GM23338 (cell line): ENCODE measurements at regions not wholly inside any gene's neighbourhood (a gene's known extent, or its start where the extent isn't known, plus 50 kb on each side); places are given as distances from the start of the nearest gene placed in this dataset.

Source experiments
- ATAC-seq: fragments of 200-7000 bp; cut with Tn5 transposase; 3 replicates; pipeline ENCODE4 v1.9.1; 2020
- DNase-seq: peaks from one replicate; pipeline ENCODE4 v3.0.0-alpha.2; 2015; ENCODE audit warnings: low spot score
- H2AFZ ChIP-seq: fragments of 200-600 bp; sonication (generic); 2 replicates; pipeline ENCODE4 v1.8.0; 2016; ENCODE audit warnings: antibody characterized with exemption, mild to moderate bottlenecking, moderate library complexity
- H3F3A ChIP-seq: fragments of 200-600 bp; sonication (generic); replicated peaks from 2 replicates; pipeline ENCODE4 v1.8.0; 2017; ENCODE audit warnings: antibody characterized with exemption, mixed run types, low read depth
- H3K27ac ChIP-seq: fragments of 200-600 bp; sonication (generic); 2 replicates; pipeline ENCODE4 v1.6.1; 2016; ENCODE audit warnings: low read depth
- H3K27me3 ChIP-seq: fragments of 200-600 bp; sonication (generic); 2 replicates; pipeline ENCODE4 v1.8.0; 2016; ENCODE audit warnings: mild to moderate bottlenecking, mixed run types, moderate library complexity; ENCODE audit not compliant: insufficient read depth
- H3K36me3 ChIP-seq: fragments of 200-600 bp; sonication (generic); 2 replicates; pipeline ENCODE4 v1.8.0; 2016; ENCODE audit warnings: mild to moderate bottlenecking; ENCODE audit not compliant: insufficient read depth
- H3K4me1 ChIP-seq: fragments of 200-600 bp; sonication (generic); 2 replicates; pipeline ENCODE4 v1.8.0; 2016; ENCODE audit warnings: mild to moderate bottlenecking, moderate library complexity; ENCODE audit not compliant: insufficient read depth
- H3K4me2 ChIP-seq: fragments of 200-600 bp; sonication (generic); 2 replicates; pipeline ENCODE4 v1.7.1; 2017; ENCODE audit warnings: mixed run types
- H3K4me3 ChIP-seq: fragments of 200-600 bp; sonication (generic); 2 replicates; pipeline ENCODE4 v1.6.1; 2016; ENCODE audit warnings: mixed run types
- H3K79me2 ChIP-seq: fragments of 200-600 bp; sonication (generic); replicated peaks from 2 replicates; pipeline ENCODE4 v1.8.0; 2017; ENCODE audit warnings: mild to moderate bottlenecking; ENCODE audit not compliant: insufficient read depth
- H3K9me2 ChIP-seq: fragments of 200-600 bp; sonication (generic); 2 replicates; pipeline ENCODE4 v1.8.0; 2017; ENCODE audit not compliant: insufficient read depth
- H4K20me1 ChIP-seq: fragments of 200-600 bp; sonication (generic); replicated peaks from 2 replicates; pipeline ENCODE4 v1.8.0; 2017; ENCODE audit warnings: mild to moderate bottlenecking; ENCODE audit not compliant: insufficient read depth
- H3K27ac Mint-ChIP-seq: 2 replicates; pipeline ENCODE4 v1.8.0; 2020; ENCODE audit warnings: inconsistent platforms, mild to moderate bottlenecking, moderate library complexity, mixed read lengths
- H3K27me3 Mint-ChIP-seq: 3 replicates; pipeline ENCODE4 v1.8.0; 2022; ENCODE audit warnings: low read depth, mild to moderate bottlenecking, moderate library complexity, mixed read lengths, inconsistent platforms; ENCODE audit not compliant: insufficient read depth, poor library complexity
- H3K36me3 Mint-ChIP-seq: 3 replicates; pipeline ENCODE4 v1.8.0; 2021; ENCODE audit warnings: low read depth, mild to moderate bottlenecking, inconsistent platforms, moderate library complexity, mixed read lengths
- H3K4me1 Mint-ChIP-seq: 3 replicates; pipeline ENCODE4 v1.8.0; 2020; ENCODE audit warnings: mild to moderate bottlenecking, inconsistent platforms, mixed read lengths
- H3K4me3 Mint-ChIP-seq: 3 replicates; pipeline ENCODE4 v1.8.0; 2021; ENCODE audit warnings: moderate library complexity, mild to moderate bottlenecking, inconsistent platforms, mixed read lengths
- H3K9me3 Mint-ChIP-seq: 3 replicates; pipeline ENCODE4 v1.8.0; 2020; ENCODE audit warnings: moderate library complexity, mild to moderate bottlenecking, inconsistent platforms, mixed read lengths
- CREB1 ChIP-seq: fragments of 250-450 bp; sonication (Bioruptor Pico); IDR thresholded peaks from 2 replicates; pipeline ENCODE4 v1.5.0; 2020; ENCODE audit warnings: low read depth, mild to moderate bottlenecking, moderate library complexity
- EZH2 ChIP-seq: fragments of 200-600 bp; sonication (generic); IDR thresholded peaks from one replicate; pipeline ENCODE4 v1.8.0; 2017; ENCODE audit warnings: antibody characterized with exemption, mild to moderate bottlenecking, low read depth; ENCODE audit not compliant: unreplicated experiment
- EZH2phosphoT487 ChIP-seq: fragments of 200-600 bp; sonication (generic); IDR thresholded peaks from one replicate; pipeline ENCODE4 v1.8.1; 2018; ENCODE audit warnings: antibody characterized with exemption; ENCODE audit not compliant: unreplicated experiment
- JUNB ChIP-seq: IDR thresholded peaks from one replicate; pipeline ENCODE4 v1.6.1; 2016; ENCODE audit warnings: antibody characterized with exemption; ENCODE audit not compliant: unreplicated experiment
- NANOG ChIP-seq: IDR thresholded peaks from 2 replicates; pipeline ENCODE4 v1.6.1; 2016; ENCODE audit warnings: antibody characterized with exemption, borderline replicate concordance
- POLR2AphosphoS5 ChIP-seq: IDR thresholded peaks from 2 replicates; pipeline ENCODE4 v1.6.1; 2016; ENCODE audit warnings: antibody characterized with exemption, low read depth
- STAT1 ChIP-seq: IDR thresholded peaks from one replicate; pipeline ENCODE4 v1.6.1; 2016; ENCODE audit warnings: antibody characterized with exemption; ENCODE audit not compliant: unreplicated experiment
- ZNF114 ChIP-seq: fragments of 250-450 bp; sonication (Bioruptor Pico); IDR thresholded peaks from 2 replicates; pipeline ENCODE4 v1.5.0; 2020; ENCODE audit warnings: mild to moderate bottlenecking, moderate library complexity
- ZNF331 ChIP-seq: fragments of 250-450 bp; sonication (Bioruptor Pico); IDR thresholded peaks from 2 replicates; pipeline ENCODE4 v1.5.0; 2020; ENCODE audit warnings: low read depth, mild to moderate bottlenecking, moderate library complexity
- TF ChIP-seq, protein P1 (sequence below): fragments of 250-450 bp; sonication (Bioruptor Pico); IDR thresholded peaks from 2 replicates; pipeline ENCODE4 v1.5.0; 2020; ENCODE audit warnings: mild to moderate bottlenecking, moderate library complexity
- TF ChIP-seq, protein P2 (sequence below): IDR thresholded peaks from one replicate; pipeline ENCODE4 v1.6.1; 2018; ENCODE audit warnings: antibody characterized with exemption; ENCODE audit not compliant: unreplicated experiment
- TF ChIP-seq, protein P3 (sequence below): IDR thresholded peaks from 2 replicates; pipeline ENCODE4 v1.6.1; 2016; ENCODE audit warnings: antibody characterized with exemption
- TF ChIP-seq, protein P4 (sequence below), 2 experiments: fragments of 200-600 bp in 1 of 2; sonication (generic) in 1 of 2; conservative IDR thresholded peaks; 2 replicates each; pipeline versions ENCODE4 v1.5.1 to v1.6.1; 2016 to 2017; ENCODE audit warnings: antibody characterized with exemption in 2 of 2, low read depth in 2 of 2, mild to moderate bottlenecking in 2 of 2, moderate library complexity in 1 of 2

DNA sequence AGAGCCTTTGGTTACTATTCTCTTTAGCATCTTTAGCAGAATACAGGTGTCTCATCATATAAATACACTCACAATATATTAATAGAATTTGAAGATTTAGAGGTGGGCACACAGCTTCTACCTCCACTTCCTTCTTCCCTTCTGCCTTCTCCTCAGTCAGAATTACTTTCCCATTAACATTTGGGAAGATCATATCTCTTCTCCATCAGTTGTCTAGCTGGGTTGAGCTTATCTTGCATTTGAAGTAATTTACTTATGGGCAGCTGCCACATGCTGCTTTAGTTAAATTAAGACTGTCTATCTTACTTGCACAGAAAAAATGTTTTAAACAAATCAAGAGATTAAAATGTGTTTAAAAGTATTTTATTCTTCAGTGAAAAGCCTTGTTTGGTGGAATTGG lies 110.1 kb upstream of the ASIC2 start:
- H3K36me3 Mint-ChIP-seq: no peaks in the 10 kb centered on the region
- DNase-seq (no peak), ATAC-seq (no peak)
- H3K27ac Mint-ChIP-seq: no peak overlapping the region
- H3F3A ChIP-seq: no peaks in the 10 kb centered on the region
- no peak overlapping the region for H3K4me2 ChIP-seq
- no peak overlapping the region for H3K4me3 Mint-ChIP-seq
- H3K79me2 ChIP-seq: no peaks in the 10 kb centered on the region
- 0 out of 2 replicates have a peak, but pooled peaks cover 4% of the 10 kb centered on the region for H3K9me2 ChIP-seq
- peaks cover 7% of the 10 kb centered on the region for H3K4me1 Mint-ChIP-seq
- peaks cover 6% of the 10 kb centered on the region for H3K27me3 Mint-ChIP-seq
- H3K4me1 ChIP-seq: peaks cover 4% of the 10 kb centered on the region; the same call in 1 of the 2 replicates
- H4K20me1 ChIP-seq: no peaks in the 10 kb centered on the region
- H3K36me3 ChIP-seq: no peaks in the 10 kb centered on the region
- H3K9me3 Mint-ChIP-seq: no peaks in the 10 kb centered on the region
- TF ChIP-seq, protein P1, sequence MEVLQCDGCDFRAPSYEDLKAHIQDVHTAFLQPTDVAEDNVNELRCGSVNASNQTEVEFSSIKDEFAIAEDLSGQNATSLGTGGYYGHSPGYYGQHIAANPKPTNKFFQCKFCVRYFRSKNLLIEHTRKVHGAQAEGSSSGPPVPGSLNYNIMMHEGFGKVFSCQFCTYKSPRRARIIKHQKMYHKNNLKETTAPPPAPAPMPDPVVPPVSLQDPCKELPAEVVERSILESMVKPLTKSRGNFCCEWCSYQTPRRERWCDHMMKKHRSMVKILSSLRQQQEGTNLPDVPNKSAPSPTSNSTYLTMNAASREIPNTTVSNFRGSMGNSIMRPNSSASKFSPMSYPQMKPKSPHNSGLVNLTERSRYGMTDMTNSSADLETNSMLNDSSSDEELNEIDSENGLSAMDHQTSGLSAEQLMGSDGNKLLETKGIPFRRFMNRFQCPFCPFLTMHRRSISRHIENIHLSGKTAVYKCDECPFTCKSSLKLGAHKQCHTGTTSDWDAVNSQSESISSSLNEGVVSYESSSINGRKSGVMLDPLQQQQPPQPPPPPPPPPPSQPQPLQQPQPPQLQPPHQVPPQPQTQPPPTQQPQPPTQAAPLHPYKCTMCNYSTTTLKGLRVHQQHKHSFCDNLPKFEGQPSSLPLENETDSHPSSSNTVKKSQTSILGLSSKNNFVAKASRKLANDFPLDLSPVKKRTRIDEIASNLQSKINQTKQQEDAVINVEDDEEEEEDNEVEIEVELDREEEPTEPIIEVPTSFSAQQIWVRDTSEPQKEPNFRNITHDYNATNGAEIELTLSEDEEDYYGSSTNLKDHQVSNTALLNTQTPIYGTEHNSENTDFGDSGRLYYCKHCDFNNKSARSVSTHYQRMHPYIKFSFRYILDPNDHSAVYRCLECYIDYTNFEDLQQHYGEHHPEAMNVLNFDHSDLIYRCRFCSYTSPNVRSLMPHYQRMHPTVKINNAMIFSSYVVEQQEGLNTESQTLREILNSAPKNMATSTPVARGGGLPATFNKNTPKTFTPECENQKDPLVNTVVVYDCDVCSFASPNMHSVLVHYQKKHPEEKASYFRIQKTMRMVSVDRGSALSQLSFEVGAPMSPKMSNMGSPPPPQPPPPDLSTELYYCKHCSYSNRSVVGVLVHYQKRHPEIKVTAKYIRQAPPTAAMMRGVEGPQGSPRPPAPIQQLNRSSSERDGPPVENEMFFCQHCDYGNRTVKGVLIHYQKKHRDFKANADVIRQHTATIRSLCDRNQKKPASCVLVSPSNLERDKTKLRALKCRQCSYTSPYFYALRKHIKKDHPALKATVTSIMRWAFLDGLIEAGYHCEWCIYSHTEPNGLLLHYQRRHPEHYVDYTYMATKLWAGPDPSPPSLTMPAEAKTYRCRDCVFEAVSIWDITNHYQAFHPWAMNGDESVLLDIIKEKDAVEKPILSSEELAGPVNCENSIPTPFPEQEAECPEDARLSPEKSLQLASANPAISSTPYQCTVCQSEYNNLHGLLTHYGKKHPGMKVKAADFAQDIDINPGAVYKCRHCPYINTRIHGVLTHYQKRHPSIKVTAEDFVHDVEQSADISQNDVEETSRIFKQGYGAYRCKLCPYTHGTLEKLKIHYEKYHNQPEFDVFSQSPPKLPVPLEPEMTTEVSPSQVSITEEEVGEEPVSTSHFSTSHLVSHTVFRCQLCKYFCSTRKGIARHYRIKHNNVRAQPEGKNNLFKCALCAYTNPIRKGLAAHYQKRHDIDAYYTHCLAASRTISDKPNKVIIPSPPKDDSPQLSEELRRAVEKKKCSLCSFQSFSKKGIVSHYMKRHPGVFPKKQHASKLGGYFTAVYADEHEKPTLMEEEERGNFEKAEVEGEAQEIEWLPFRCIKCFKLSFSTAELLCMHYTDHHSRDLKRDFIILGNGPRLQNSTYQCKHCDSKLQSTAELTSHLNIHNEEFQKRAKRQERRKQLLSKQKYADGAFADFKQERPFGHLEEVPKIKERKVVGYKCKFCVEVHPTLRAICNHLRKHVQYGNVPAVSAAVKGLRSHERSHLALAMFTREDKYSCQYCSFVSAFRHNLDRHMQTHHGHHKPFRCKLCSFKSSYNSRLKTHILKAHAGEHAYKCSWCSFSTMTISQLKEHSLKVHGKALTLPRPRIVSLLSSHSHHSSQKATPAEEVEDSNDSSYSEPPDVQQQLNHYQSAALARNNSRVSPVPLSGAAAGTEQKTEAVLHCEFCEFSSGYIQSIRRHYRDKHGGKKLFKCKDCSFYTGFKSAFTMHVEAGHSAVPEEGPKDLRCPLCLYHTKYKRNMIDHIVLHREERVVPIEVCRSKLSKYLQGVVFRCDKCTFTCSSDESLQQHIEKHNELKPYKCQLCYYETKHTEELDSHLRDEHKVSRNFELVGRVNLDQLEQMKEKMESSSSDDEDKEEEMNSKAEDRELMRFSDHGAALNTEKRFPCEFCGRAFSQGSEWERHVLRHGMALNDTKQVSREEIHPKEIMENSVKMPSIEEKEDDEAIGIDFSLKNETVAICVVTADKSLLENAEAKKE (CRISPR knock-in tag): no peak
- TF ChIP-seq EZH2phosphoT487 (no peak), STAT1 (no peak), ZNF114 (CRISPR knock-in tag) (no peak), EZH2 (no peak), NANOG (no peak), ZNF331 (CRISPR knock-in tag) (no peak), JUNB (no peak), POLR2AphosphoS5 (no peak), CREB1 (CRISPR knock-in tag) (no peak)
- TF ChIP-seq, protein P2, sequence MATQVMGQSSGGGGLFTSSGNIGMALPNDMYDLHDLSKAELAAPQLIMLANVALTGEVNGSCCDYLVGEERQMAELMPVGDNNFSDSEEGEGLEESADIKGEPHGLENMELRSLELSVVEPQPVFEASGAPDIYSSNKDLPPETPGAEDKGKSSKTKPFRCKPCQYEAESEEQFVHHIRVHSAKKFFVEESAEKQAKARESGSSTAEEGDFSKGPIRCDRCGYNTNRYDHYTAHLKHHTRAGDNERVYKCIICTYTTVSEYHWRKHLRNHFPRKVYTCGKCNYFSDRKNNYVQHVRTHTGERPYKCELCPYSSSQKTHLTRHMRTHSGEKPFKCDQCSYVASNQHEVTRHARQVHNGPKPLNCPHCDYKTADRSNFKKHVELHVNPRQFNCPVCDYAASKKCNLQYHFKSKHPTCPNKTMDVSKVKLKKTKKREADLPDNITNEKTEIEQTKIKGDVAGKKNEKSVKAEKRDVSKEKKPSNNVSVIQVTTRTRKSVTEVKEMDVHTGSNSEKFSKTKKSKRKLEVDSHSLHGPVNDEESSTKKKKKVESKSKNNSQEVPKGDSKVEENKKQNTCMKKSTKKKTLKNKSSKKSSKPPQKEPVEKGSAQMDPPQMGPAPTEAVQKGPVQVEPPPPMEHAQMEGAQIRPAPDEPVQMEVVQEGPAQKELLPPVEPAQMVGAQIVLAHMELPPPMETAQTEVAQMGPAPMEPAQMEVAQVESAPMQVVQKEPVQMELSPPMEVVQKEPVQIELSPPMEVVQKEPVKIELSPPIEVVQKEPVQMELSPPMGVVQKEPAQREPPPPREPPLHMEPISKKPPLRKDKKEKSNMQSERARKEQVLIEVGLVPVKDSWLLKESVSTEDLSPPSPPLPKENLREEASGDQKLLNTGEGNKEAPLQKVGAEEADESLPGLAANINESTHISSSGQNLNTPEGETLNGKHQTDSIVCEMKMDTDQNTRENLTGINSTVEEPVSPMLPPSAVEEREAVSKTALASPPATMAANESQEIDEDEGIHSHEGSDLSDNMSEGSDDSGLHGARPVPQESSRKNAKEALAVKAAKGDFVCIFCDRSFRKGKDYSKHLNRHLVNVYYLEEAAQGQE: no peak
- TF ChIP-seq, protein P3, sequence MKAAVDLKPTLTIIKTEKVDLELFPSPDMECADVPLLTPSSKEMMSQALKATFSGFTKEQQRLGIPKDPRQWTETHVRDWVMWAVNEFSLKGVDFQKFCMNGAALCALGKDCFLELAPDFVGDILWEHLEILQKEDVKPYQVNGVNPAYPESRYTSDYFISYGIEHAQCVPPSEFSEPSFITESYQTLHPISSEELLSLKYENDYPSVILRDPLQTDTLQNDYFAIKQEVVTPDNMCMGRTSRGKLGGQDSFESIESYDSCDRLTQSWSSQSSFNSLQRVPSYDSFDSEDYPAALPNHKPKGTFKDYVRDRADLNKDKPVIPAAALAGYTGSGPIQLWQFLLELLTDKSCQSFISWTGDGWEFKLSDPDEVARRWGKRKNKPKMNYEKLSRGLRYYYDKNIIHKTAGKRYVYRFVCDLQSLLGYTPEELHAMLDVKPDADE: no peak
- TF ChIP-seq, protein P4, sequence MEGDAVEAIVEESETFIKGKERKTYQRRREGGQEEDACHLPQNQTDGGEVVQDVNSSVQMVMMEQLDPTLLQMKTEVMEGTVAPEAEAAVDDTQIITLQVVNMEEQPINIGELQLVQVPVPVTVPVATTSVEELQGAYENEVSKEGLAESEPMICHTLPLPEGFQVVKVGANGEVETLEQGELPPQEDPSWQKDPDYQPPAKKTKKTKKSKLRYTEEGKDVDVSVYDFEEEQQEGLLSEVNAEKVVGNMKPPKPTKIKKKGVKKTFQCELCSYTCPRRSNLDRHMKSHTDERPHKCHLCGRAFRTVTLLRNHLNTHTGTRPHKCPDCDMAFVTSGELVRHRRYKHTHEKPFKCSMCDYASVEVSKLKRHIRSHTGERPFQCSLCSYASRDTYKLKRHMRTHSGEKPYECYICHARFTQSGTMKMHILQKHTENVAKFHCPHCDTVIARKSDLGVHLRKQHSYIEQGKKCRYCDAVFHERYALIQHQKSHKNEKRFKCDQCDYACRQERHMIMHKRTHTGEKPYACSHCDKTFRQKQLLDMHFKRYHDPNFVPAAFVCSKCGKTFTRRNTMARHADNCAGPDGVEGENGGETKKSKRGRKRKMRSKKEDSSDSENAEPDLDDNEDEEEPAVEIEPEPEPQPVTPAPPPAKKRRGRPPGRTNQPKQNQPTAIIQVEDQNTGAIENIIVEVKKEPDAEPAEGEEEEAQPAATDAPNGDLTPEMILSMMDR (conservative IDR thresholded peaks at IDR 0.05; ENCODE audit: low read depth in 2 of 2): no peak
- no peaks in the 10 kb centered on the region for H3K27me3 ChIP-seq
- H2AFZ ChIP-seq: no peak overlapping the region
- no peak overlapping the region for H3K27ac ChIP-seq
- H3K4me3 ChIP-seq: no peak overlapping the region
